Activated naive CD4-positive, alpha-beta T cell (primary cell): ENCODE measurements at regions not wholly inside any gene's neighbourhood (a gene's known extent, or its start where the extent isn't known, plus 50 kb on each side); places are given as distances from the start of the nearest gene placed in this dataset.
A peak's percentile ranks its signal among the peaks of the same experiment; 100 is the strongest.

Experiments
- DNase-seq, 4 experiments: peaks; one replicate each; lab custom pipeline; 2025; lab: John Stamatoyannopoulos, UW

GRCh38 chr12:92032101-92032500 is 113.5 kb downstream of the BTG1 start:
- DNase-seq: no peak

- peak in 2 of 4 experiments; percentile 24 to 36 for DNase-seq
These were observed 115.0 kb downstream of the BTG1 start for GRCh38 chr12:92030618-92031017.

- no peak for DNase-seq
These were observed 115.6 kb downstream of the BTG1 start for GRCh38 chr12:92029902-92030586.

- no peak for DNase-seq
These were observed 116.5 kb downstream of the BTG1 start for GRCh38 chr12:92029136-92029535.

- DNase-seq: no peak
These were observed 117.3 kb downstream of the BTG1 start for GRCh38 chr12:92028441-92028709.

- no peak for DNase-seq
These were observed 117.8 kb downstream of the BTG1 start for GRCh38 chr12:92027701-92028440.

- DNase-seq: no peak
These were observed 118.4 kb downstream of the BTG1 start for GRCh38 chr12:92027243-92027642.

GRCh38 chr12:92025462-92026207 is 120.0 kb downstream of the BTG1 start:
- DNase-seq: no peak

- DNase-seq: no peak
These were observed 123.6 kb downstream of the BTG1 start for GRCh38 chr12:92022093-92022492.

- no peak for DNase-seq
These were observed 124.0 kb downstream of the BTG1 start for GRCh38 chr12:92021666-92022035.

GRCh38 chr12:92020983-92021665 is 124.5 kb downstream of the BTG1 start:
- no peak for DNase-seq

- no peak for DNase-seq
These were observed 126.0 kb downstream of the BTG1 start for GRCh38 chr12:92019491-92020277.

GRCh38 chr12:92012691-92013090 is 133.0 kb downstream of the BTG1 start:
- no peak for DNase-seq

GRCh38 chr12:92010853-92011701 is 134.6 kb downstream of the BTG1 start:
- DNase-seq: no peak

GRCh38 chr12:92010368-92010767 is 135.3 kb downstream of the BTG1 start:
- no peak for DNase-seq

GRCh38 chr12:92008345-92008744 is 137.3 kb downstream of the BTG1 start:
- DNase-seq: no peak

- DNase-seq: no peak
These were observed 137.9 kb downstream of the BTG1 start for GRCh38 chr12:92007787-92008186.

GRCh38 chr12:92003701-92004100 is 141.9 kb downstream of the BTG1 start:
- DNase-seq: no peak

GRCh38 chr12:92002673-92003382 is 142.8 kb downstream of the BTG1 start:
- DNase-seq: no peak

GRCh38 chr12:92002195-92002649 is 143.4 kb downstream of the BTG1 start:
- no peak for DNase-seq
